ENCODE measurements at regions not wholly inside any gene's neighbourhood (a gene's known extent, or its start where the extent isn't known, plus 50 kb on each side); places are given as distances from the start of the nearest gene placed in this dataset.

GRCh38 chr9:17024129-17024528 lies 110.7 kb upstream of the CNTLN start:
- WGBS (ENCODE audit: insufficient coverage), result no CpG with 5 or more reads among the region's 2 CpGs
- H4K20me1 ChIP-seq (ENCODE audit: insufficient read depth, low read length), result no peaks in the 10 kb centered on the region
- no peak overlapping the region for H3K4me2 ChIP-seq (replicated peaks; ENCODE audit: extremely low read depth, low read length, poor library complexity, severe bottlenecking)
- H3K4me1 Mint-ChIP-seq, result no peaks in the 10 kb centered on the region
- TF ChIP-seq CTCF (IDR thresholded peaks at IDR 0.05), result no peak
- H3K9ac ChIP-seq (ENCODE audit: insufficient read depth, low read length, poor library complexity, severe bottlenecking), result no peak overlapping the region
- H3K79me2 ChIP-seq (ENCODE audit: insufficient read depth, low read length), result no peaks in the 10 kb centered on the region
- no peaks in the 10 kb centered on the region for H3K4me1 ChIP-seq (ENCODE audit: control insufficient read depth in 1 of 2, insufficient read depth in 2 of 2, low read length in 2 of 2)
- peaks cover 0 to 14% (median 8%) of the 10 kb centered on the region in 7 donors for H3K9me3 Mint-ChIP-seq
- H3K27ac ChIP-seq (ENCODE audit: low read depth in 1 of 2, low read length in 2 of 2), result no peak overlapping the region
- H3K36me3 ChIP-seq (replicated peaks in 1 of 2; ENCODE audit: control insufficient read depth in 1 of 2, insufficient read depth in 2 of 2, low read length in 2 of 2), result no peaks in the 10 kb centered on the region
- no peak overlapping the region for H2AFZ ChIP-seq (ENCODE audit: insufficient read depth, low read depth, low read length, poor library complexity, severe bottlenecking)
- H3K36me3 Mint-ChIP-seq, result no peaks in the 10 kb centered on the region
- H3K9me3 ChIP-seq (replicated peaks in 1 of 2; ENCODE audit: control insufficient read depth in 1 of 2, insufficient read depth in 1 of 2, low read length in 2 of 2), result peaks cover 0 to 11% of the 10 kb centered on the region in 2 donors
- H3K27me3 Mint-ChIP-seq (ENCODE audit: low read depth in 3 of 3), result peaks cover 0 to 4% (median 0%) of the 10 kb centered on the region in 3 donors
- no peak overlapping the region for H3K4me3 Mint-ChIP-seq
- DNase-seq, result no peak
- H3K4me3 ChIP-seq (replicated peaks in 1 of 3; ENCODE audit: low read depth in 2 of 3, low read length in 3 of 3), result no peak overlapping the region
- intact Hi-C loops (cut with micrococcal nuclease), result no loop called here
- no peaks in the 10 kb centered on the region for H3K27me3 ChIP-seq (ENCODE audit: control insufficient read depth in 2 of 2, insufficient read depth in 2 of 2, low read length in 2 of 2)
- H3K27ac Mint-ChIP-seq, result no peak overlapping the region

- Mint-ChIP-seq H3K36me3 (no peaks in the 10 kb centered on the region), H3K27me3 (ENCODE audit: low read depth in 3 of 3) (peaks cover 0 to 2% (median 0%) of the 10 kb centered on the region in 3 donors), H3K27ac (no peak overlapping the region), H3K4me3 (no peak overlapping the region), H3K4me1 (no peaks in the 10 kb centered on the region), H3K9me3 (peaks cover 0 to 14% (median 8%) of the 10 kb centered on the region in 7 donors)
- intact Hi-C loops (cut with micrococcal nuclease), result no loop called here
- WGBS (ENCODE audit: insufficient coverage), result no CpG with 5 or more reads among the region's 1 CpG
- Histone ChIP-seq H2AFZ (ENCODE audit: insufficient read depth, low read depth, low read length, poor library complexity, severe bottlenecking) (no peak overlapping the region), H3K27me3 (ENCODE audit: control insufficient read depth in 2 of 2, insufficient read depth in 2 of 2, low read length in 2 of 2) (no peaks in the 10 kb centered on the region), H3K27ac (ENCODE audit: low read depth in 1 of 2, low read length in 2 of 2) (no peak overlapping the region), H3K4me1 (ENCODE audit: control insufficient read depth in 1 of 2, insufficient read depth in 2 of 2, low read length in 2 of 2) (no peaks in the 10 kb centered on the region), H3K9me3 (replicated peaks in 1 of 2; ENCODE audit: control insufficient read depth in 1 of 2, insufficient read depth in 1 of 2, low read length in 2 of 2) (peaks cover 0 to 11% of the 10 kb centered on the region in 2 donors), H3K79me2 (ENCODE audit: insufficient read depth, low read length) (no peaks in the 10 kb centered on the region), H3K4me3 (replicated peaks in 1 of 3; ENCODE audit: low read depth in 2 of 3, low read length in 3 of 3) (no peak overlapping the region), H3K9ac (ENCODE audit: insufficient read depth, low read length, poor library complexity, severe bottlenecking) (no peak overlapping the region), H4K20me1 (ENCODE audit: insufficient read depth, low read length) (no peaks in the 10 kb centered on the region), H3K4me2 (replicated peaks; ENCODE audit: extremely low read depth, low read length, poor library complexity, severe bottlenecking) (no peak overlapping the region), H3K36me3 (replicated peaks in 1 of 2; ENCODE audit: control insufficient read depth in 1 of 2, insufficient read depth in 2 of 2, low read length in 2 of 2) (no peaks in the 10 kb centered on the region)
- DNase-seq, result no peak
- no peak for TF ChIP-seq CTCF (IDR thresholded peaks at IDR 0.05)
Measured at GRCh38 chr9:17021387-17021970, 113.4 kb upstream of the CNTLN start.

Measured in CD14-positive monocyte (primary cell).